Adrenal gland (tissue), 9 donors: ENCODE measurements at regions not wholly inside any gene's neighbourhood (a gene's known extent, or its start where the extent isn't known, plus 50 kb on each side); places are given as distances from the start of the nearest gene placed in this dataset.

ENCODE experiments used
- DNase-seq, 7 donors: peaks; one replicate each; pipeline ENCODE4 v3.0.0-alpha.2; 2019 to 2020
- H3K27ac ChIP-seq, 5 donors: fragments of 200-600 bp; sonication (generic) in 4 of 5; 1 replicate in 3 of 5; 2 replicates in 2 of 5; pipeline versions ENCODE4 v1.5.1 to v1.8.0; 2016 to 2020; ENCODE audit warnings: mild to moderate bottlenecking in 1 of 5
- H3K27me3 ChIP-seq: fragments of 200-600 bp; 2 replicates; pipeline ENCODE4 v1.8.0; 2021
- H3K36me3 ChIP-seq, 2 donors: fragments of 200-600 bp; replicated peaks in 1 of 2; 1 replicate in 1 of 2; 2 replicates in 1 of 2; pipeline versions ENCODE4 v1.5.1 to v1.8.0; 2018 to 2022
- H3K4me1 ChIP-seq, 2 donors: fragments of 200-600 bp; replicated peaks in 1 of 2; 1 replicate in 1 of 2; 2 replicates in 1 of 2; pipeline versions ENCODE4 v1.5.1 to v1.8.0; 2018 to 2021
- H3K4me3 ChIP-seq, 4 donors: fragments of 200-600 bp; sonication (generic) in 3 of 4; one replicate each; pipeline ENCODE4 v1.5.1; 2016 to 2018
- H3K9me3 ChIP-seq, 3 donors: fragments of 200-600 bp; sonication (generic) in 1 of 3; replicated peaks in 1 of 3; 1 replicate in 2 of 3; 2 replicates in 1 of 3; pipeline versions ENCODE4 v1.5.1 to v1.8.0; 2016 to 2021
- CTCF ChIP-seq, 6 experiments: fragments of 450-650 bp in 4 of 6; fragments of 200-600 bp in 2 of 6; sonication (generic) in 1 of 6; IDR thresholded peaks; 1 replicate in 5 of 6; 2 replicates in 1 of 6; pipeline versions ENCODE4 v1.5.1 to v1.8.0; 2016 to 2021; ENCODE audit warnings: antibody characterized with exemption in 6 of 6, mild to moderate bottlenecking in 2 of 6, moderate library complexity in 1 of 6
- POLR2A ChIP-seq, 2 donors: fragments of 450-650 bp; IDR thresholded peaks; one replicate each; pipeline ENCODE4 v1.6.1; 2017; ENCODE audit warnings: antibody characterized with exemption in 2 of 2, mild to moderate bottlenecking in 2 of 2, moderate library complexity in 1 of 2
- WGBS, 4 donors: extraction: QIAGEN DNeasy Blood & Tissue Kit in 2 of 4; methylation state at CpG; one replicate each; pipeline versions ENCODE4 v1.1.5 to v1.1.7; 2013 to 2017; 5-methylcytosine and 5-hydroxymethylcytosine counted together
- intact Hi-C, 2 donors: fragments of 100-400 bp; cut with DNase I; formaldehyde crosslinking; loops; one replicate each; pipeline versions ENCODE4 v1.14.1 to v1.15.0; 2022 to 2023
- donor health status: healthy with polysubstance abuse.
- donor health status: Bipolar disorder and iron deficiency.
- donor health status: DM: yes; HTN: yes; CAD: no.
- donor health status: DM: no; HTN: no; CAD: no.
- donor health status: DM: no; HTN: no; CAD: no.

- Histone ChIP-seq H3K4me3 (no peak overlapping the region), H3K4me1 (no peaks in the 10 kb centered on the region), H3K9me3 (no peaks in the 10 kb centered on the region), H3K27ac (no peak overlapping the region), H3K36me3 (no peaks in the 10 kb centered on the region), H3K27me3 (no peaks in the 10 kb centered on the region)
- WGBS, 4 donors, result 0 to 89% (median 80%) methylated on average over 1 to 6 of the region's 6 CpGs
- intact Hi-C loops, result no loop called here
- TF ChIP-seq CTCF (IDR thresholded peaks at IDR 0.05) (no peak), POLR2A (IDR thresholded peaks at IDR 0.05) (no peak)
- DNase-seq, result peak in 1 of 7 donors; percentile 37
Observed at GRCh38 chr1:223016890-223017289, 126.2 kb downstream of the TLR5 start.

- H3K27me3 ChIP-seq, result no peaks in the 10 kb centered on the region
- peak in 2 of 7 donors; percentile 19 to 46 for DNase-seq
- no peak overlapping the region for H3K27ac ChIP-seq
- no peaks in the 10 kb centered on the region for H3K9me3 ChIP-seq
- no peak for TF ChIP-seq CTCF (IDR thresholded peaks at IDR 0.05)
- no peak for TF ChIP-seq POLR2A (IDR thresholded peaks at IDR 0.05)
- no peaks in the 10 kb centered on the region for H3K36me3 ChIP-seq
- no peak overlapping the region for H3K4me3 ChIP-seq
- 81 to 91% (median 85%) methylated on average over 7 to 8 of the region's 8 CpGs for WGBS, 4 donors
- intact Hi-C loops, result no loop called here
- no peaks in the 10 kb centered on the region for H3K4me1 ChIP-seq
Observed at GRCh38 chr1:223017291-223017690, 125.8 kb downstream of the TLR5 start.

GRCh38 chr1:223018534-223018933 lies 124.5 kb downstream of the TLR5 start:
- WGBS, 4 donors, result 93 to 97% (median 97%) methylated on average over 4 to 7 of the region's 7 CpGs
- no peaks in the 10 kb centered on the region for H3K9me3 ChIP-seq
- intact Hi-C loops, result no loop called here
- TF ChIP-seq POLR2A (IDR thresholded peaks at IDR 0.05) (no peak), CTCF (IDR thresholded peaks at IDR 0.05) (no peak)
- H3K36me3 ChIP-seq, result no peaks in the 10 kb centered on the region
- H3K27ac ChIP-seq, result no peak overlapping the region
- no peaks in the 10 kb centered on the region for H3K4me1 ChIP-seq
- no peaks in the 10 kb centered on the region for H3K27me3 ChIP-seq
- no peak overlapping the region for H3K4me3 ChIP-seq
- peak in 1 of 7 donors; percentile 35 for DNase-seq

GRCh38 chr1:223019256-223019655 lies 123.8 kb downstream of the TLR5 start:
- H3K4me1 ChIP-seq, result no peaks in the 10 kb centered on the region
- H3K27ac ChIP-seq, result no peak overlapping the region
- H3K9me3 ChIP-seq, result no peaks in the 10 kb centered on the region
- no peaks in the 10 kb centered on the region for H3K36me3 ChIP-seq
- H3K4me3 ChIP-seq, result no peak overlapping the region
- intact Hi-C loops, result no loop called here
- no peak for DNase-seq
- H3K27me3 ChIP-seq, result no peaks in the 10 kb centered on the region
- TF ChIP-seq CTCF (IDR thresholded peaks at IDR 0.05) (no peak), POLR2A (IDR thresholded peaks at IDR 0.05) (no peak)
